ENCODE measurements at regions not wholly inside any gene's neighbourhood (a gene's known extent, or its start where the extent isn't known, plus 50 kb on each side); places are given as distances from the start of the nearest gene placed in this dataset.

DNA sequence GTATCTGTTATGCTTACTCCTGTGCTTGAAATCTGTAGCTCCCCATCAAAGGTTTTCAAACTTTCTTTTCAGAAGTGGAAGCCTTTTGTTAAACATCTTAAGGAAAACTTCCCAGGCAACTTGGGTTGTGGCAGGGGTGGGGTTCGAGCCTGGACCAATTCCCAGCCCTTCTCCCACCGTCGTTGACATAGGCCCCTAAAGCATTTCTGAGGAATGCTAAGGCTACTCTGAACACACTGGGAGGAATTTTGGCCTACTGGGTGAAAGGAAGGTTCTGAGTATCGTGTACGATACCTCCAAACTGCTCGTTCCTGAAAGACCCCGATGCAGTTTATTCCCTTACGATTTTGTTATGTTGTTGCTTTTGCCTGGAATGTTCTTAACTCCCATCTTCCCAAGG is 56.1 kb upstream of the PMFBP1 start:
- H2AFZ ChIP-seq (ENCODE audit: low read depth, low read length): no peak overlapping the region
- in situ Hi-C loops (cut with MboI): no loop called here
- no peak overlapping the region for H3K4me2 ChIP-seq (ENCODE audit: insufficient read depth, low read length)
- ChIA-PET CTCF (ENCODE audit: low intra/inter-chr PET ratio) (no interaction called here), POLR2A (no interaction called here)
- H3K36me3 ChIP-seq (ENCODE audit: control insufficient read depth, insufficient read depth, low read length): no peaks in the 10 kb centered on the region
- no peak for DNase-seq (ENCODE audit: extremely low read depth in 1 of 4, low spot score in 3 of 4)
- no peaks in the 10 kb centered on the region for H3K27me3 ChIP-seq (ENCODE audit: control insufficient read depth in 2 of 2, insufficient read depth in 2 of 2, low read length in 2 of 2)
- no peak overlapping the region for H3K9ac ChIP-seq (ENCODE audit: insufficient read depth in 1 of 2, low read depth in 2 of 2, low read length in 2 of 2)
- intact Hi-C loops (cut with micrococcal nuclease): loop anchor here (10.0 kb wide), 1 partner anchor 93 kb away; no protein-coding TSS in a partner anchor
- no peaks in the 10 kb centered on the region for H3K9me1 ChIP-seq (ENCODE audit: control insufficient read depth, insufficient read depth, low read length)
- WGBS (ENCODE audit: insufficient coverage, low coverage, missing lambda C conversion rate): under 1% methylated on average over 8 of the region's 8 CpGs
- H3K4me1 ChIP-seq (replicated peaks in 1 of 2; ENCODE audit: control insufficient read depth in 2 of 2, insufficient read depth in 2 of 2, low read length in 2 of 2): no peaks in the 10 kb centered on the region
- no peak for TF ChIP-seq ZNF197 (CRISPR knock-in tag; IDR thresholded peaks at IDR 0.05; ENCODE audit: low read depth)
- TF ChIP-seq, protein P1, sequence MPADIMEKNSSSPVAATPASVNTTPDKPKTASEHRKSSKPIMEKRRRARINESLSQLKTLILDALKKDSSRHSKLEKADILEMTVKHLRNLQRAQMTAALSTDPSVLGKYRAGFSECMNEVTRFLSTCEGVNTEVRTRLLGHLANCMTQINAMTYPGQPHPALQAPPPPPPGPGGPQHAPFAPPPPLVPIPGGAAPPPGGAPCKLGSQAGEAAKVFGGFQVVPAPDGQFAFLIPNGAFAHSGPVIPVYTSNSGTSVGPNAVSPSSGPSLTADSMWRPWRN (IDR thresholded peaks at IDR 0.05; ENCODE audit: low read depth): no peak
- TF ChIP-seq POLR3A (IDR thresholded peaks at IDR 0.05; ENCODE audit: borderline replicate concordance, extremely low read depth, insufficient read depth, insufficient read length): no peak
- TF ChIP-seq, protein P2, sequence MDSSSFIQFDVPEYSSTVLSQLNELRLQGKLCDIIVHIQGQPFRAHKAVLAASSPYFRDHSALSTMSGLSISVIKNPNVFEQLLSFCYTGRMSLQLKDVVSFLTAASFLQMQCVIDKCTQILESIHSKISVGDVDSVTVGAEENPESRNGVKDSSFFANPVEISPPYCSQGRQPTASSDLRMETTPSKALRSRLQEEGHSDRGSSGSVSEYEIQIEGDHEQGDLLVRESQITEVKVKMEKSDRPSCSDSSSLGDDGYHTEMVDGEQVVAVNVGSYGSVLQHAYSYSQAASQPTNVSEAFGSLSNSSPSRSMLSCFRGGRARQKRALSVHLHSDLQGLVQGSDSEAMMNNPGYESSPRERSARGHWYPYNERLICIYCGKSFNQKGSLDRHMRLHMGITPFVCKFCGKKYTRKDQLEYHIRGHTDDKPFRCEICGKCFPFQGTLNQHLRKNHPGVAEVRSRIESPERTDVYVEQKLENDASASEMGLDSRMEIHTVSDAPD (CRISPR knock-in tag; IDR thresholded peaks at IDR 0.05): no peak
- TF ChIP-seq, protein P3, sequence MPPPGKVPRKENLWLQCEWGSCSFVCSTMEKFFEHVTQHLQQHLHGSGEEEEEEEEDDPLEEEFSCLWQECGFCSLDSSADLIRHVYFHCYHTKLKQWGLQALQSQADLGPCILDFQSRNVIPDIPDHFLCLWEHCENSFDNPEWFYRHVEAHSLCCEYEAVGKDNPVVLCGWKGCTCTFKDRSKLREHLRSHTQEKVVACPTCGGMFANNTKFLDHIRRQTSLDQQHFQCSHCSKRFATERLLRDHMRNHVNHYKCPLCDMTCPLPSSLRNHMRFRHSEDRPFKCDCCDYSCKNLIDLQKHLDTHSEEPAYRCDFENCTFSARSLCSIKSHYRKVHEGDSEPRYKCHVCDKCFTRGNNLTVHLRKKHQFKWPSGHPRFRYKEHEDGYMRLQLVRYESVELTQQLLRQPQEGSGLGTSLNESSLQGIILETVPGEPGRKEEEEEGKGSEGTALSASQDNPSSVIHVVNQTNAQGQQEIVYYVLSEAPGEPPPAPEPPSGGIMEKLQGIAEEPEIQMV (tag; conservative IDR thresholded peaks at IDR 0.05; ENCODE audit: low read depth): no peak
- no peak for TF ChIP-seq ZNF316 (IDR thresholded peaks at IDR 0.05)
- TF ChIP-seq CBX5 (IDR thresholded peaks at IDR 0.05; ENCODE audit: borderline replicate concordance, low read depth): no peak
- no peak for TF ChIP-seq MAFK (IDR thresholded peaks at IDR 0.05; ENCODE audit: low read length)
- TF ChIP-seq POU5F1 (IDR thresholded peaks at IDR 0.05; ENCODE audit: borderline replicate concordance, low read depth, low read length, partially characterized antibody): no peak
- TF ChIP-seq TCF7L2 (IDR thresholded peaks at IDR 0.05; ENCODE audit: low read depth, low read length): no peak
- ATAC-seq: no peak
- BruUV-seq (replicated peaks): no TSS peak
- no peaks in the 10 kb centered on the region for H3K79me2 ChIP-seq (ENCODE audit: control insufficient read depth, insufficient read depth, low read length)
- no peaks in the 10 kb centered on the region for H4K20me1 ChIP-seq (replicated peaks; ENCODE audit: control insufficient read depth, insufficient read depth, low read length)
- H3K27ac ChIP-seq (ENCODE audit: extremely low read depth, low read depth, low read length): no peak overlapping the region
- no peaks in the 10 kb centered on the region for H3K9me3 ChIP-seq (replicated peaks; ENCODE audit: control insufficient read depth, insufficient read depth, low read depth, low read length)
- no peak for FAIRE-seq
- no peak overlapping the region for H3K4me3 ChIP-seq

Measured in K562 (cell line).